H1 (cell line): ENCODE measurements at regions not wholly inside any gene's neighbourhood (a gene's known extent, or its start where the extent isn't known, plus 50 kb on each side); places are given as distances from the start of the nearest gene placed in this dataset.

Source experiments
- CTCF ChIA-PET: fragments of 300-600 bp; sonication (Branson Sonifier 250); formaldehyde crosslinking; loops from one replicate; lab custom pipeline; 2021; ENCODE audit not compliant: partially characterized antibody; lab: Charles Lee
- POLR2A ChIA-PET: fragments of 300-600 bp; sonication (Branson Sonifier 250); formaldehyde crosslinking; loops from one replicate; lab custom pipeline; 2021; ENCODE audit warnings: inconsistent platforms; ENCODE audit not compliant: partially characterized antibody; lab: Charles Lee
- DNase-seq, 2 experiments: peaks; one replicate each; pipeline versions ENCODE4 v3.0.0 to v3.0.0-alpha.2; 2010 to 2022; ENCODE audit warnings: low spot score in 2 of 2, low read depth in 1 of 2, mixed read lengths in 1 of 2
- FAIRE-seq: peaks from 2 replicates; lab custom pipeline; 2011; peaks lifted over from hg19 to GRCh38; lab: Jason Lieb, UNC
- H2AFZ ChIP-seq: 2 replicates; pipeline ENCODE4 v1.8.1; 2012; ENCODE audit warnings: low read length, inconsistent platforms
- H2AK5ac ChIP-seq: 2 replicates; pipeline ENCODE4 v1.6.1; 2013; ENCODE audit warnings: low read depth, low read length
- H2BK120ac ChIP-seq: replicated peaks from 2 replicates; pipeline ENCODE3; 2013; ENCODE audit warnings: low read depth, low read length, inconsistent platforms
- H2BK12ac ChIP-seq: 2 replicates; pipeline ENCODE4 v1.6.1; 2013; ENCODE audit warnings: low read depth, low read length
- H2BK15ac ChIP-seq: 2 replicates; pipeline ENCODE4 v1.6.1; 2013; ENCODE audit warnings: low read length
- H2BK20ac ChIP-seq: 2 replicates; pipeline ENCODE4 v1.6.1; 2013; ENCODE audit warnings: low read length
- H2BK5ac ChIP-seq: 2 replicates; pipeline ENCODE4 v1.6.1; 2013; ENCODE audit warnings: low read depth, low read length
- H3K14ac ChIP-seq: 2 replicates; pipeline ENCODE4 v1.6.1; 2013; ENCODE audit warnings: inconsistent platforms; ENCODE audit not compliant: insufficient read length
- H3K18ac ChIP-seq: 2 replicates; pipeline ENCODE4 v1.6.1; 2013; ENCODE audit warnings: low read length; ENCODE audit errors: extremely low read depth
- H3K23ac ChIP-seq: 2 replicates; pipeline ENCODE4 v1.6.1; 2013; ENCODE audit warnings: inconsistent platforms; ENCODE audit not compliant: insufficient read length
- H3K23me2 ChIP-seq: 2 replicates; pipeline ENCODE4 v1.6.1; 2013; ENCODE audit warnings: low read depth, low read length
- H3K27ac ChIP-seq: 2 replicates; pipeline ENCODE4 v1.6.1; 2011; ENCODE audit warnings: low read depth, low read length, inconsistent platforms
- H3K27me3 ChIP-seq, 4 experiments: replicated peaks in 1 of 4; 1 replicate in 1 of 4; 2 replicates in 3 of 4; pipeline versions ENCODE4 v1.6.1 to v1.8.1; 2011 to 2013; ENCODE audit warnings: low read length in 3 of 4, mild to moderate bottlenecking in 3 of 4, inconsistent platforms in 2 of 4, mixed read lengths in 2 of 4, moderate library complexity in 1 of 4; ENCODE audit not compliant: control insufficient read depth in 3 of 4, insufficient read depth in 3 of 4; ENCODE audit errors: extremely low read depth in 1 of 4
- H3K36me3 ChIP-seq, 4 experiments: 2 replicates each; pipeline versions ENCODE4 v1.6.1 to v1.8.1; 2011 to 2013; ENCODE audit warnings: mild to moderate bottlenecking in 4 of 4, low read length in 3 of 4, moderate library complexity in 2 of 4, control low read depth in 1 of 4, inconsistent platforms in 1 of 4; ENCODE audit not compliant: insufficient read depth in 4 of 4, control insufficient read depth in 2 of 4
- H3K4ac ChIP-seq: replicated peaks from 2 replicates; pipeline ENCODE3; 2013; ENCODE audit warnings: low read length, low read depth, mixed read lengths, inconsistent platforms; ENCODE audit not compliant: insufficient read length
- H3K4me1 ChIP-seq, 4 experiments: replicated peaks in 1 of 4; 1 replicate in 1 of 4; 2 replicates in 3 of 4; pipeline versions ENCODE4 v1.6.1 to v1.8.1; 2011 to 2013; ENCODE audit warnings: low read length in 3 of 4, inconsistent platforms in 2 of 4, mixed read lengths in 1 of 4; ENCODE audit not compliant: insufficient read depth in 4 of 4, control insufficient read depth in 3 of 4
- H3K4me2 ChIP-seq, 2 experiments: 2 replicates each; pipeline versions ENCODE4 v1.6.1 to v1.8.1; 2011 to 2013; ENCODE audit warnings: low read depth in 2 of 2, low read length in 2 of 2, control low read depth in 1 of 2, inconsistent platforms in 1 of 2, mild to moderate bottlenecking in 1 of 2; ENCODE audit not compliant: insufficient read depth in 1 of 2
- H3K4me3 ChIP-seq, 4 experiments: fragments of 200-600, 300-600 bp in 1 of 4; sonication (generic), shearing (Covaris generic), sonication (Bioruptor Twin) in 1 of 4; 2 replicates each; pipeline versions ENCODE4 v1.5.1 to v1.8.1; 2011 to 2016; ENCODE audit warnings: low read length in 4 of 4, low read depth in 3 of 4, control low read depth in 2 of 4, inconsistent platforms in 2 of 4, mild to moderate bottlenecking in 2 of 4, mixed read lengths in 1 of 4, moderate library complexity in 1 of 4; ENCODE audit not compliant: insufficient read depth in 2 of 4; ENCODE audit errors: extremely low read depth in 1 of 4
- H3K56ac ChIP-seq: replicated peaks from 2 replicates; pipeline ENCODE3; 2013; ENCODE audit warnings: low read depth, mild to moderate bottlenecking, mixed read lengths, low read length, inconsistent platforms; ENCODE audit not compliant: insufficient read length
- H3K79me1 ChIP-seq: 2 replicates; pipeline ENCODE4 v1.6.1; 2013; ENCODE audit warnings: low read depth, low read length, control low read depth
- H3K79me2 ChIP-seq, 2 experiments: 2 replicates each; pipeline versions ENCODE4 v1.6.1 to v1.8.1; 2012 to 2013; ENCODE audit warnings: low read length in 2 of 2, mild to moderate bottlenecking in 2 of 2, inconsistent platforms in 1 of 2; ENCODE audit not compliant: insufficient read depth in 2 of 2, control insufficient read depth in 1 of 2
- H3K9ac ChIP-seq, 4 experiments: replicated peaks in 1 of 4; 1 replicate in 1 of 4; 2 replicates in 3 of 4; pipeline versions ENCODE4 v1.6.1 to v1.8.1; 2011 to 2013; ENCODE audit warnings: low read depth in 3 of 4, low read length in 3 of 4, control low read depth in 2 of 4, mild to moderate bottlenecking in 2 of 4, moderate library complexity in 2 of 4, inconsistent platforms in 1 of 4; ENCODE audit errors: extremely low read depth in 1 of 4
- H3K9me3 ChIP-seq, 2 experiments: 2 replicates each; pipeline versions ENCODE4 v1.6.1 to v1.8.1; 2012 to 2013; ENCODE audit warnings: mild to moderate bottlenecking in 2 of 2, moderate library complexity in 2 of 2, control low read depth in 1 of 2, inconsistent platforms in 1 of 2, low read depth in 1 of 2, low read length in 1 of 2, mixed read lengths in 1 of 2; ENCODE audit not compliant: insufficient read depth in 2 of 2
- H4K20me1 ChIP-seq, 2 experiments: replicated peaks in 1 of 2; 2 replicates each; pipeline versions ENCODE3 to v1.8.1; 2011 to 2013; ENCODE audit warnings: inconsistent platforms in 2 of 2, low read length in 2 of 2, mild to moderate bottlenecking in 1 of 2; ENCODE audit not compliant: insufficient read depth in 2 of 2, control insufficient read depth in 1 of 2
- H4K5ac ChIP-seq: 2 replicates; pipeline ENCODE4 v1.6.1; 2013; ENCODE audit warnings: low read length, low read depth, mixed read lengths, inconsistent platforms; ENCODE audit not compliant: insufficient read length
- H4K8ac ChIP-seq: 2 replicates; pipeline ENCODE4 v1.8.0; 2013; ENCODE audit warnings: mild to moderate bottlenecking, moderate library complexity, low read length, inconsistent platforms; ENCODE audit not compliant: insufficient read depth; ENCODE audit errors: extremely low read depth
- H4K91ac ChIP-seq: replicated peaks from 2 replicates; pipeline ENCODE3; 2013; ENCODE audit warnings: low read length, mixed read lengths, inconsistent platforms; ENCODE audit not compliant: insufficient read length
- CREB1 ChIP-seq: IDR thresholded peaks from 2 replicates; pipeline ENCODE4 v1.6.1; 2012; ENCODE audit warnings: inconsistent platforms
- NANOG ChIP-seq: IDR thresholded peaks from 2 replicates; pipeline ENCODE4 v1.6.1; 2011; ENCODE audit warnings: low read length, low read depth, mild to moderate bottlenecking, inconsistent platforms; ENCODE audit not compliant: insufficient read depth, poor library complexity, severe bottlenecking
- RAD21 ChIP-seq, 2 experiments: IDR thresholded peaks in 1 of 2; conservative IDR thresholded peaks in 1 of 2; 2 replicates each; pipeline ENCODE4 v1.6.1; 2011; ENCODE audit warnings: low read depth in 2 of 2, low read length in 2 of 2, improper control_type of control experiment in 1 of 2, inconsistent platforms in 1 of 2, mild to moderate bottlenecking in 1 of 2, moderate library complexity in 1 of 2
- SAP30 ChIP-seq: fragments of 300-600 bp; sonication (generic); IDR thresholded peaks from 2 replicates; pipeline ENCODE4 v1.7.1; 2012; ENCODE audit warnings: low read length, moderate library complexity, mild to moderate bottlenecking, inconsistent platforms; ENCODE audit not compliant: insufficient read depth, insufficient replicate concordance
- YY1 ChIP-seq: IDR thresholded peaks from 2 replicates; pipeline ENCODE4 v1.6.1; 2011; ENCODE audit warnings: low read depth, mild to moderate bottlenecking, low read length
- WGBS, 2 experiments: shearing (Covaris generic) in 1 of 2; methylation state at CpG; one replicate each; pipeline versions ENCODE4 v1.1.6 to v1.1.7; 2013 to 2015; ENCODE audit warnings: low lambda C conversion rate in 2 of 2, mixed read lengths in 2 of 2, inconsistent platforms in 1 of 2, low coverage in 1 of 2, missing lambda C conversion rate in 1 of 2; ENCODE audit not compliant: insufficient replicate concordance in 2 of 2, insufficient coverage in 1 of 2, insufficient read length in 1 of 2; ENCODE audit errors: extremely low coverage in 1 of 2, missing lambda C conversion rate in 1 of 2; 5-methylcytosine and 5-hydroxymethylcytosine counted together

- Histone ChIP-seq H2BK120ac (no peak overlapping the region), H2BK5ac (no peak overlapping the region), H3K9me3 (no peaks in the 10 kb centered on the region), H3K27ac (no peak overlapping the region), H3K9ac (no peak overlapping the region), H3K36me3 (no peaks in the 10 kb centered on the region), H2BK12ac (no peak overlapping the region), H3K18ac (no peak overlapping the region), H2BK20ac (no peak overlapping the region), H4K8ac (no peak overlapping the region), H3K4me1 (peaks cover 0 to 4% (median 0%) of the 10 kb centered on the region in 4 experiments; a peak in 1 of 7 replicates), H2BK15ac (0 out of 2 replicates have a peak overlapping the region, but pooled peaks have one; percentile 32), H3K56ac (no peak overlapping the region), H3K23me2 (no peaks in the 10 kb centered on the region), H3K14ac (no peak overlapping the region), H3K4ac (no peak overlapping the region), H3K27me3 (no peaks in the 10 kb centered on the region; a peak in 1 of 7 replicates), H3K79me1 (no peaks in the 10 kb centered on the region), H4K91ac (no peak overlapping the region), H4K20me1 (no peaks in the 10 kb centered on the region), H2AFZ (no peak overlapping the region), H3K4me2 (no peak overlapping the region), H4K5ac (no peak overlapping the region), H3K79me2 (no peaks in the 10 kb centered on the region), H3K4me3 (no peak overlapping the region), H3K23ac (no peak overlapping the region), H2AK5ac (no peak overlapping the region)
- ChIA-PET CTCF (interaction anchor here (0.9 kb wide), 1 partner anchor 11 kb away, joined by 3 read pairs; no protein-coding TSS in a partner anchor), POLR2A (no interaction called here)
- DNase-seq = no peak
- WGBS, 2 experiments = 88% methylated on average over 9 of the region's 9 CpGs; no CpG with 5 or more reads in 1 of the 2 experiments
- no peak for FAIRE-seq
- TF ChIP-seq CREB1 (no peak), RAD21 (IDR thresholded peaks at IDR 0.05 in 1 of 2, conservative IDR thresholded peaks at IDR 0.05 in 1 of 2; ENCODE audit: low read depth in 2 of 2, low read length in 2 of 2) (no peak), SAP30 (no peak), YY1 (no peak), NANOG (no peak)
Observed at GRCh38 chr6:167467282-167467681, 142.4 kb downstream of the TTLL2 start.
